ENCODE measurements at regions not wholly inside any gene's neighbourhood (a gene's known extent, or its start where the extent isn't known, plus 50 kb on each side); places are given as distances from the start of the nearest gene placed in this dataset.
A peak's percentile ranks its signal among the peaks of the same experiment; 100 is the strongest.

DNA sequence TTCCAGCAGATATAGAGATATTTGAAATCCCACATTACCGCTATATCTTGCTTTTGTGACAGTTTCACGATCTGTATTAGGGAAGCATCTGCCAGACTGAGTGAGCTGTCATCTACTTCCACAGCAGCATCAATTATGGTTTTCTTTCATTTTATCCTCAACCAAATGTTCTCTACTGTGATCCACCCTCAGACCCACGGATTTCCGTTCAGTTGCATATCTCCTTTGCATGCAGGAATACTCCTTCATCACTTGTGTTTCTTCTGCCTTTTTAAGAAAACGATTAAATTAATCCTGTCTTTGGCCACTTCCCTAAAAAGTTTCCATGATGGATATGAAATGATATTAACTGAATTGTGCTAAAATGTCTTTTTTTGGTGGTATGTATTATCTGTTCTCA lies 262.1 kb upstream of the ADGRB3 start:
- DNase-seq = peak; percentile 3

DNA sequence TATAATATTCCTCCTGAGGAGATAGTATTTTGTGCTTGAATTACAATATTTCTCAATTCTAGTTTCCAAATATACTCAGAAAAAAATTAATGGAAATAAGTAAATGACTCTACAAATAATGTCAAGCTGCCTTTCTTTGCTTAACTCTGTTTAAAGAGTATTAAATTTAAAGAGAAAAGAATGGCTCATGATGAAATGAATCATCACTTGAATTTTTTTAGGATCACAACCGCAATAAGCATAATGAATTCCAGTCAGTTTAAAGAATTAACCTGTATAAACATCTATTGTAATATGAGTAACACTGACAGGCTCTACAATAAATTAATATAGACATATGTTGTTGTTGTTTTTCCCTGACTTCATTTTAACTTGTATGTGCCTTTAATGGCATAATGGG lies 266.2 kb upstream of the ADGRB3 start:
- peak; percentile 12 for DNase-seq

DNA sequence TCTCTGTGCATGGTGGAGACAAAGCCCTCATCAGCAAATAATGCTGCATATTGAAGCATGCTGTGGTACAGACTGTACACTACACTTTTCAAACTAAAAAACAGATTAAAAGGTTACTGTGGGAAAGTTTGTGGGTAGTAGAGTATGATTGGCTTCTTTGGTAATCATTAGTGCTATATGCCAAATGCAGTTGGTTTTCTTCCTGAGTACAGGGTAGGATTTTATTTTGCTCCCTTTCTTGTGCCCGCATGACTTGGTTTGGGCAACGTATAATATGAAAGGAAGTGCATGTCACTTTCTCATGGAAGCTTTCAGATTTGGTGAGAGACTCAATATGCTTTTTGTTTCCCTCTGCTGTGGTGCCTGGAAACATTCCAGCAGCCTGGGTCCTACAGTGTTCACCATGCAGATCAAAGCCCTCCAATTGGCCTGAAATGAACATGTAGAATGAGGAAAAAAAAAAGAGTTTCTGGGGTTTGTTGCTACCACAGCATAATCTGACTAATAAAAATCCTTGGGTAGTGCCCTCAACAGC lies 270.7 kb upstream of the ADGRB3 start:
- DNase-seq = no peak

DNA sequence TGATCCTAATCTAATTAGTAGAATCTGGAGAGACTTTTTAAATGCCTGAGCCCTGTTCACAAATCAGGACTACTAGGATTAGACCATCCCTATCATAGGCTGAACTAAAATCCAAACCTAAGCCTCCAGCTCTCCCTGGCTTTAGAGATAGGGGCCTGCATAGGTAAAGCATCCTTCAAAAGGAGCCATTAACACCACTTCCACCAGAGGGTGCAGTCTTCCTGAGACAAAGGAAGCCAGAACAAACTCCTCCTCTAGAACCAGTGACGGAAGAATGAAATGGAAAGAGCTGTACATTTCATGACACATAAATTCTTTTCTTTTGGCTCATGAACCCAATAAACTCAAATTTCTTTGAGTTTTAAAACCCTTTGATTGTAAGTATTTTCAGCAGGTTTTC lies 291.2 kb upstream of the ADGRB3 start:
- DNase-seq = peak; percentile 78

DNA sequence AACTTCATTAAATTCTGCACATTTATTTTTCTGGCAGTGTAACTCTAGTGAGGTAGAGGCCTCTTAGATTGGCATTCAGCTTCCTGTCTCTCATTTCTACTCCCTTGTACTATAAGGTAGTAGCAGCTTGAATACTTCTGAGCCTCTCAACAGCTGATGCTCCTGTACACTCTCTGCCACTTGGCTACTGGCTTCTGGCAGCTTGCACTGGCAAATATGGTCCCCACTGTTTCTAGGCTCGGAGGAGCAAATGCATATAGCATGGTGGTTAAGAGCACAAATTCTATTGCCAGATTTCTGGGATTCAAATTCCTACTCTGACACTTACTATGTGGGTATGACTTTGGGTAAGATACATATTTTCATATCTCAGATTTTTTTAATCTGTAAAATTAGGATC lies 292.8 kb upstream of the ADGRB3 start:
- no peak for DNase-seq

DNA sequence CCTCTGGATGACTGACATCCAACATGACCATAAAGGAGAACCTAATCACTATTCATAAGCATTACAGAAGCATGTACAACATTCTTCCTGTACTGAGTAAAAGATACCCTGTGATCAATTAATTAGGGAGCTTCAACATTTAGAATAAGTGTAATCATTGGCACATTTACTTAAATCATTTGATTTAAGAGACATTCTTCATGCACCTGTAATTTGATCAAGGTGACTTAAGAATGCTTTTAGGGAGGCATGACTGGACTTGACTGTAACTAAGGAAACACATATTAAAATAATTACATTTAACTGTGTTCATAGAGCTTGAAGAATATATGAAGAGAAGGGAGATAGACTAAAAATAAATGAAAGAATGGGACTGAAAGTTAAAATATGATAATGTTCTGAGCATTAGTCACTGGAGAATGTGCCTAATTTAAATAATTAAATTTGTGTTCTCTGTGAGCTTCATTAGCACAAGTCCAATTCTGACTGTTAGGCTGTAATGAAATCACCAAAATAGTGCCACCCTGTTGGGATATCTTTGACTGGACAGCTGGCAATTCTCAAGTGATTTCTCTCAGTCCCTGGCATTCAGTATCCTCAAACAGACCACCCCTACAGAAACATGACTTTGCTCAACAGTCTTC lies 295.5 kb upstream of the ADGRB3 start:
- no peak for DNase-seq

DNA sequence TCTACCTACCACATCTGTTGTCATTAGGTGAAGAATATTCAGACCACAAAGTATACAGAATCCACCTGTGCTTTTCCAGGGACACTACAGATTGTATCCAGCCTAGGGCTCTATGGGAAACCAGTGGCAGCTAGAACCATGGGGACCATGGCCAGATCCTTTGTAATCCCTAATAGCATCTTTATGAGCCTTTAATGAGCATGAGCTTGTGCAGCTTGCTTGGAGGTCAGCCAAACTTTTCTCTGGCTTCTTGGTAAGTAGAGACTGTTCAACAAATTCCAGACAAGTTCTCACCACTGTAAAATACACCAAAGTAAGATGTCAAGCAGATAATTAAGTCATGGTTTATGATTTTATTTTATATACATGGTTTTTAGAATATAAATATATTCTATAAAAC lies 301.6 kb upstream of the ADGRB3 start:
- DNase-seq = peak; percentile 13

DNA sequence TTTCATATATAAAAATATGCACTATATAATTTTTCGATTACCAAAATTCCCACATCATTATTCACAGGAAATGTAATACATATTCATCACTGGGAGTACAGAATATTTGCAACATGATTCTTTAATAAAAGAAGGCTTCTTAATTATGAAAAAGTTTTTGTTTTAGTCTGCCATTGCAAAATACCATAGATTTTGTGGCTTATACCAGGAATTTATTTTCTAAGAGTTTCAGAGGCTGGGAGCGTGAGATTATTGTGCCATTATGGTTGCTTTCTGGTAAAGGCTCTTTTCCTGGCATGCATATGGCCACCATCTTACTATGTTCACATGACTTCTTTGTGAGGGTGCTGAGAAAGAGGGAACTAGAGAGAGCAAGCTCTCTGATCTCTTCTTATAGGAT lies 306.9 kb upstream of the ADGRB3 start:
- peak; percentile 50 for DNase-seq

DNA sequence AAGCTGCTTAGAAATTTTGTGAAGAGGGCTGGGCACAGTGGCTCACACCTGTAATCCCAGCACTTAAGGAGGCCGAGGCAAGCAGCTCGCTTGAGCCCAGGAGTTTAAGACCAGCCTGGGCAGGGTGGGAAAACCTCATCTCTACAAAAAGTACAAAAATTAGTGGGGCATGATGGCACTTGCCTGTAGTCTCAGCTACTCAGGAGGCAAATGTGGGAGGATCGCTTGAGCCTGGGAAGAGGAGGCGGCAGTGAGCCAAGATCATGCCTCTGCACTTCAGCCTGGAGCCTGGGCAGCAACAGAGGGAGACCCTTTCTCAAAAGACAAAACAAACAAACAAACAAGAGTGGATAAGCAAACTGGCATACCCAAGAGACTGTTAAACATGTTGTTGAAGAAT lies 308.3 kb upstream of the ADGRB3 start:
- DNase-seq = no peak

DNA sequence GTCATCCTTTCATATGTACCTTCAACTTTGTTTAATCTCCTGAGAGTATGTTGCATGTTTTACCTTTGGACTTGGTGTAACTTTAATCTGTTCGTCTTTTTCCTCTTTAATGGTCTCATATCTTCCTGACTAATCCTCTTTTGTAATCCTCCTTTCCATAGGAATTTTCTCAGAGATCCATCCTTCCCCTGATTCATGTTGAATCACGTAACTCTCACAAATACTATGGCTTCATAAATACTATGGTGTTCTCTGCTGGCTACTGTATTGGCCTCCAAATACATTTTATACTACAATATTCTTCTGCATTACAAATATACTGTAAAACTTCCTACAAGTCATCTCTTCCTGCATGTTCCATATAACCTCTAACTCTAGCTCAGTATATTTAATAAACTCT lies 317.7 kb upstream of the ADGRB3 start:
- peak; percentile 3 for DNase-seq

DNA sequence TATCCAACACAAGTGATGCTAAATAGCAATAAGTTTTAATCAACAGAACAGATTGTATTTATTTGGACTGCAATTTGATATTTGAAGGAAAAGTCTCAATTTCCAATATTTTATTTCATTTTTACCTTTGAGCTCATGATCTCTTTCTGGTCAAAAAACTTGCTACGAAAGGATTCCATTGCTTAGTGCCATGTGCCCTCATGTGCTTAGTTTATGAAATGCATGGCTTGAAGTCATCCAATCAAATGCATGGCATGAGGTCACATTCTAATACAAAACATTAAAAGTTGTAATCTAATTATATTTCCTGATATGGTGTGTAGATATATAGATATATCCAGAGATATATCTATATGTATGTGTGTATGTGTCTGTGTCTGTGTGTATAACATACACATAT lies 321.2 kb upstream of the ADGRB3 start:
- DNase-seq = peak; percentile 26

DNA sequence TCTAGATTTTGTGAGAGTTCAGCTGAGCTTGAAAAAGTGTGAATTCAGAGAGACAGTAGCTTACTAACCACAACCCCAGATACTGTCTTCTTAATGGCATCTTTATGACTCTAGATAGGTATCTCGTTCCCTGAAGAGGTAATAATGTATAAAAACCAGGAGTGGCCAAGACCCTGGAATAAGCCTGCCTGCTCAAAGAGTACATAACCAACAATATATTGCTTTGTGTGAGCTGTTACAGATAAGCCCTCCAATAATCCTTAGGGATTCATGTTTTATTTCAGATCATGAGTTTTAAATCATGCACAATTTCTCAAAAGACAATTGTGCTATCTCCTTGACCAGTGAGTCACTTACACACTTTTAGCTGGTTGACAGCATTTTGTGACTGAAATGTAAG lies 327.8 kb upstream of the ADGRB3 start:
- DNase-seq = no peak

DNA sequence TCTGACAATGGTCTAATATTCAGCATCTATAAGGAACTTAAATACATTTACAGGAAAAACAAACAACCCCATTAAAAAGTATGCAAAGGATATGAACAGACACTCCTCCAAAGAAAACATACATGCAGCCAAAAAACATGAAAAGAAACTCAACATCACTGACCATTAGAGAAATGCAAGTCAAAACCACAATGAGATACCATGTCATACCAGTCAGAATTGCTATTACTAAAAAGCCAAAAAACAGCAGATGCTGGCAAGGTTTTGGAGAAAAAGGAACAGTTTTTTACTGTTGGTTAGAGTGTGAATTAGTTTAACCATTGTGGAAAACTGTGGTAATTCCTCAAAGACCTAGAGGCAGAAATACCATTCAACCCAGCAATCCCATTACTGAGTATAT lies 339.0 kb upstream of the ADGRB3 start:
- peak; percentile 8 for DNase-seq

DNA sequence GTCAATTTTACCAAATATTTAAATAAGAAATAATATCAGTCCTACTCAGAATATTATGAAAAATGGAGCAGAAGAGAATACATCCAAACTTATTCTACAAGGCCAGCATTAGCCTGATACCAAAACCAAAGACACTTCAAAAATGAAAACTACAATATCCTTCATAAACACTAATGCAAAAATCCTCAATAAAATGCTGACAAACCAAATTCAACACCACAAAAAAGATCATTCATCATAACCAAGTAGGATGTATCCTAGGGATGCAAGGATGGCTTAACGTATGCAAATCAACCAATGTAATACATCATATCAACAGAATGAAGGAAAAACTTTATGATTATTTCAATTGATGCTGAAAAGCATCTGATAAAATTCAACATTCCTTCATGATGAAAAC lies 352.4 kb upstream of the ADGRB3 start:
- no peak for DNase-seq

DNA sequence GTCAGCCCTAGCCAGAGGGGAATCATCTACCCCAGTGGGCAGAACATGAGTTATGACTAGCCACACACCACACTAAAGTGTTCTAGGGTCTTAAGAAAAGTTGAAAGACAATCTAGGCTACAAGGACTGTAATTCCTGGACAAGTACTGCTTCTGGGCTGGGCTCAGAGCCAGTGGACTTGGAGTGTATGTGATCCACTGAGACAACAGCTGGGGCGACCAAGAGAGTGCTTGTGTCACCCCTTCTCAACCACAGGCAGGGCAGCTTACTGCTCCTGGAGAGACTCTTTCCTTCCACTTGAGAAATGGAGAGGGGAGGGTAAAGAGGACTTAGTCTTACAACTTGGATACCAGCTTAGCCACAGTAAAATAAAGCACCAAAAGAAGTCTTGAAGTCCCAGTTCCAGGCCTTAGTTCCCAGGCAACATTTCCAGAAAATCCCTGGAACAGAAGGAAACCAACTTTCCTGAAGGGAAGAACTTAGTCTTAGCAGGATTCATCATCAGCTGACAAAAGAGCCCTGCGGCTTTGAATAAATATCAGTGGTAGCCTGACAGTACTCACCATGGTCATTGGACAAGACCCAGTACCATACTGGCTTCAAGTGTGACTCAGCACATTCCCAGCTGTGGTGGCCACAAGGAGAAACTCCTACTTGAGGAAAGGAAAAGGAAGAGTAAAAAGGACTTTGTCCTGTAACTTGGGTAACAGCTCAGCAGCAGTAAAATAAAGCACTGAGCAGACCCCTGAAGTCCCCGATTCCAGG lies 355.1 kb upstream of the ADGRB3 start:
- DNase-seq = peak; percentile 14

DNA sequence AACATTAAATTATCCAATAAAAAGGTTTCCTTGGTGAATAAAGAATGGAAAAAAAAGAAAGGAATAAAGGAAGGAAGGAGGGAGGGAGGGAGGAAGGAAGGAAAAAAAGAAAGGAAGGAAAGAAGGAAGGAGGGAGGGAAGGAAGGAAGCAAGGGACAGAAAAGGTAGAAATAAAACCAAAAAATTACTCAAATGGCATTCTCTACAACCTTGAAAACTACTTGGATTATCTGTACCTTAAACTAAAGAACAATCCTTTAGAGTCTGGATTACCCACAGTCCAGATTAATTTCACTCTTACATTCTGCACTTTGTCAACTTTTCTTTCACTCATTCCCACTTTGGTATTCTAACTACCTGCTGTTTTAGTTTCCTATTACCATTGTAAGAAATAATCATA lies 361.8 kb upstream of the ADGRB3 start:
- DNase-seq = no peak

DNA sequence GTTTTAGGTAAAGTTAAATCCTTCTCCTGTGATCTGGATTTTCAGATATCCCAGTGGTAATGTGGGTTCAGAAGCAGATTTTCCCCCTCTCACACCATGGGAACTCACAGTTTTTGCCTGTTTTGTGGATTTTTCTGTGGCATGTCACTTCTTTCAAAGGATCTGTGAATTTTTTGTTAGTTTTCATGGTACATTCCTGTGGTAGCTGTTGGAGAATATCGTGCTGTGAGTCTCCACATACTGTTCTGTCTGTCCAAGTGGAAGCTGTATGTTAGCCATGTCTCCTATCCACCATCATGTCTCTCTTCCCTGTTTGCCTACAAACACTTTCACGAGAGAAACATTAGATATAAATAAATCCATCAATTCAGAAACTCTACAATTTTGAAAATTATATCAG lies 378.7 kb upstream of the ADGRB3 start:
- no peak for DNase-seq

DNA sequence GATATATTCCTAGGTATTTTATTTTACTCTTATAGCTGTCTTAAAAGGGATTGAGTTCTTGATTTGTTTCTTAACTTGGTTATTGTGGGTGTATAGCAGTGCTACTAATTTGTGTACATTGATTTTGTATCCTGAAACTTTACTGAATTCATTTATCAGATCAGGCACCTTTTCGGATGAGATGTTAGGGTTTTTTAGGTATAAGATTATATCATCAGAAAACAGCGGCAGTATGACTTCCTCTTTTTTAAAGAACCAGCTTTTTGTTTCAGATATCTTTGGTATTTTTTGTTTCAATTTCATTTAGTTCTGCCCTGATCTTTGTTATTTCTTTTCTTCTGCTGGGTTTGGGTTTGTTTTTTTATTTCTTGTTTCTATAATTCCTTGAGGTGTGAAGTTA lies 382.4 kb upstream of the ADGRB3 start:
- no peak for DNase-seq

DNA sequence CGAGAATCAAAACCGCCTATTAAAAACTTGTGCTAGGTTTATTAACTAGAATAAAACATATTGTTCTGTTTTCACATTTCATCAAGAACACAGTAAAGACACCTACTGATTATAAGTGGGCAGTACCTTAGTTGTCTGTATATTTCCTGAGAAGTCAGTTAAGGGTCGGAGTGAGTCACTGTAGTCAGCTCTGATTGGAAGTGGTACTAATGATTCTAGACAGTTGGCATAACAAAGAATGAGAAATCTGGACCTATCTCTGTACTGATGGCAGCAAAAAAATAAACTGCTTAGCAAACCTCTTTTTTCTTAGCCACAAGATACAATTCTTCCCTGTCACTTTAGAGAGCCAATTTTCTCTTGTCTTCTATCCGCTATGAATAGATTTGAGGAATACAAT lies 387.3 kb upstream of the ADGRB3 start:
- no peak for DNase-seq

DNA sequence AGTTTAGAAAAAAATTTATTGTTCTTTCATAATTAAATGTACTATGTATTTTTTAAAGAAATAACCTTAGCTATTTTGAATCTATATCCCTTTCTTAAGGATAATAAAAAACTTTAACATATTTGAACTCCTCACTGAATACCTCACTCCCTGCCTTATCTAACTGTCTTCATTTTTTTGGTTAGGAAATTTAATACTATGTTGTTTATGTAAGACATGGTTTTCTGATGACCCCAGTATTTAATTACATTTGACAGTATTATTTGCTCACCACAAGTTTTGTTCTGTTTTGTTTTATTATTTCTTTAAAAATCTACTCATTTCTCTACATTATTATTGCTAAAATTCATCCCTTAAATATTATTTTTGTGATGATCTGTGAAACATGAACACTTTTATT lies 394.4 kb upstream of the ADGRB3 start:
- DNase-seq = no peak

DNA sequence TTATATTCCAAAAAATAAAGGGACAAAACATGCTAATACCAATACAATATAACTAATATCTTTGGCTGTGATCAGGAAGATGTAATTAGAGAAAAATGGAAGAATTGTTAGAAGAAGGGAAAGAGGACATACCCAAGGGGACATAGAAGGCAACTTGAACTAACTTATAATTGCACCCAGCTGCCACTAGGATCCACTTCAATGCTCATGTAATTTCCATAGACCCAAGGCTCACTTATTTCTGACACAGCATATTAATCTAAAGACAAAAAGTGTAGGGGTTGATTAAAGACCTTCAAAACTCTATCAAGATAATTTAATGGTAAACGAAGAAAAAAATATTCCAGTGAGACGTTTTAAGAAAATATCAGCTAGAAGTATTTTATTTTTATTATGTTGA lies 396.0 kb upstream of the ADGRB3 start:
- DNase-seq = no peak

DNA sequence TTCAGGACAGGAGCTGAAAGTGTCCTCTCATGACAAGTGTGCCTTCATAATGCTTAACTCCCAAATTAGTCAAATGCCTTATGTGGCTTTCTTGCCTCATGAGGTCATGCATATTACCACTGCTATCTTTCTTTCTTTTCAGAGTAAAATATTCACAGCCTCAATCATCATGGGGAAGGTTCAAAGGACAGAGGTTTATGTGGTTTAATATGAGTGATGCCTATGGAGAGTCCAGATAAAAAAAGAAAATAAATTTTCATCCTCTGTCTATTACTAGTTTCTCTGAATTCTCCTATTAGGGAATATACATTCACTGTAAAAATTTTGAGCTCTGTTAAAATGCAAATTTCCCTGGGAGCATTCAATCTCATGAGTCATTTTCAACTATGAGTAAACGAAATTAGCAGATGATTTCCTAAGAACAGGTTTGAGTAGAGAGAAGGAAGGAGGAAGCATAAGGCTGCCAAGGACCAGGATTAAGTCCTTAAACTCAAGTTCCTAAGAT lies 396.9 kb upstream of the ADGRB3 start:
- peak; percentile 58 for DNase-seq

DNA sequence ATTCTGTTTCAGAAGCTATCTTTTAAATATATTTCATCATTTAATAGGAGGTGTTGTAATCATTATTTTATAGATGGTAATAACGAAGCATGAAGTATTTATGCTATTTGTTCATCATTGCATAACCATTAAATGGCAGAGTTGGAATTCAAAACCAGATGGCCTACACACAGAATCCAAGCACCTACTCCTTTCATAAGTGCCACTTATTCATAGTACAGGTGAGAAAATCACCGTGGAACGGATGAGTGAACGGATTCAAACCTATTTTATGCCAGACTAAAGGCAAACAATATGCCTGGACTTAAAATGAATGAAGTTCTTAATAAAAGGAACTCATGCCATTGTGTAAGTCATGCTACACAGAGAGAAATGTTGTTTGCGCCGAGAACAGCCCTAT lies 397.9 kb upstream of the ADGRB3 start:
- no peak for DNase-seq

DNA sequence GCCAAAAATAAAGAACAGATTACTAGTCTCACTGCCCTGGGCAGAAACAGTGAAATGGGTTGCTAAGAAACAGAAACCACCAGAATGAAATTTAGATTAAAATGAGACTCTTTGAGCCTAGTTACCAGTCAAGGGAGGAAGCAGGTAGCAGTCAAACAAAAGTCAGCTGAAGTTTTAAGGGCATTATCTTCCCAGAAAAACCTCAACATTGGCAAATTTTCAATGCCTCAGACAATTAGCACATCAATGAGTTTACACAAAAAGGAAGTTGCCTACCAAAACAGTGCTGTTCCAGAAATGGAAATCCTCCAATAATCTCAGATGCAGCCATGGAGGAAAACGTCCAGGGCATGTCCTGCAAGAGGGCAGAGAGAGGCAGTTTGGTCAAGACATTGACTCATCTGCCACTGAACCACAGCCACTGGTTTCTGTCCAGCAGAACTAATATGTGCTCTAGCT lies 399.7 kb upstream of the ADGRB3 start:
- no peak for DNase-seq

All from fibroblast of skin of abdomen (primary cell).